Loucy (cell line): ENCODE measurements at regions not wholly inside any gene's neighbourhood (a gene's known extent, or its start where the extent isn't known, plus 50 kb on each side); places are given as distances from the start of the nearest gene placed in this dataset.

Experiments used
- CTCF ChIP-seq: fragments of 200-600 bp; sonication (generic); conservative IDR thresholded peaks from 2 replicates; pipeline ENCODE4 v1.5.1; 2014; ENCODE audit warnings: mild to moderate bottlenecking, antibody characterized with exemption, low read length
- EZH2phosphoT487 ChIP-seq: fragments of 200-600 bp; IDR thresholded peaks from 2 replicates; pipeline ENCODE4 v1.6.1; 2018; ENCODE audit warnings: antibody characterized with exemption, mild to moderate bottlenecking, moderate library complexity, borderline replicate concordance

- TF ChIP-seq CTCF (no peak), EZH2phosphoT487 (no peak)
Observed at GRCh38 chr12:46522071-46522470, 149.5 kb upstream of the SLC38A2 start.
